Sigmoid colon (tissue), 4 donors: ENCODE measurements at regions not wholly inside any gene's neighbourhood (a gene's known extent, or its start where the extent isn't known, plus 50 kb on each side); places are given as distances from the start of the nearest gene placed in this dataset.

Experiments
- CTCF ChIP-seq, 4 experiments: fragments of 450-650 bp in 3 of 4; fragments of 200-600 bp in 1 of 4; IDR thresholded peaks; one replicate each; pipeline ENCODE4 v1.5.1; 2016 to 2019; ENCODE audit warnings: antibody characterized with exemption in 4 of 4, mild to moderate bottlenecking in 3 of 4, moderate library complexity in 2 of 4
- EP300 ChIP-seq, 4 donors: sonication (generic); formaldehyde crosslinking; IDR thresholded peaks; one replicate each; pipeline ENCODE4 v1.6.1; 2017; ENCODE audit warnings: antibody characterized with exemption in 4 of 4
- POLR2A ChIP-seq, 2 donors: fragments of 450-650 bp; IDR thresholded peaks; one replicate each; pipeline ENCODE4 v1.6.1; 2016; ENCODE audit warnings: antibody characterized with exemption in 2 of 2, mild to moderate bottlenecking in 2 of 2, moderate library complexity in 2 of 2
- POLR2AphosphoS5 ChIP-seq, 4 donors: sonication (generic); formaldehyde crosslinking; IDR thresholded peaks; one replicate each; pipeline ENCODE4 v1.6.1; 2017; ENCODE audit warnings: antibody characterized with exemption in 4 of 4

DNA sequence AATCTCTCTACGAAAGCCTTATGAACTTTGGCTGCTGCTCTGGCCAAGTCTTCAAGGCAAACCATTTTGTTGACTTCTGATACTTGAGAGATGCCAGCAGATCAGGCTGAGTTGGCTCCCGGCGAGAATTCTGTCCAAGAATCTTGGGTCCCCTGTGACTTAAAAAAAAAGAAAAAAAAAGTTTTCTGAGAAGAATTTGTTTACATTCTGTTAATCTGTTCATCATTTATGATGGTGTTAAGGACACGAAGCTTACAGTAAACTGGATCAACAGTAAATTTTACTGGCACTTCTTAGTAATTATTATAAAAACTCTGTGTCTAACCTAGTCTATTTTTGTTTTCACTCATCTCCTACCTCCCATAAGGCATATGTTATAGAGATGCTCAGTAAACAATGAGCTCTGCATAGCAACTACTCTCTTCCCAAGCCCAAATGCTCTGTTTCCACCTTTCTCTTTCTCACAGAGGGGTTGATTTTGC is 320.9 kb upstream of the RASGRP1 start:
- TF ChIP-seq POLR2A (IDR thresholded peaks at IDR 0.05) (no peak), CTCF (IDR thresholded peaks at IDR 0.05) (no peak), EP300 (IDR thresholded peaks at IDR 0.05) (no peak), POLR2AphosphoS5 (IDR thresholded peaks at IDR 0.05) (no peak)
